GM19397 (cell line): ENCODE measurements at regions not wholly inside any gene's neighbourhood (a gene's known extent, or its start where the extent isn't known, plus 50 kb on each side); places are given as distances from the start of the nearest gene placed in this dataset.

Experiments
- ATAC-seq: cut with Tn5 transposase; IDR thresholded peaks from one replicate; pipeline ENCODE4 v1.9.1; 2021; ENCODE audit warnings: mild to moderate bottlenecking, moderate library complexity; ENCODE audit not compliant: unreplicated experiment

GRCh38 chr17:72534265-72534664 lies 413.4 kb downstream of the SOX9 start:
- ATAC-seq, result no peak

- no peak for ATAC-seq
These were observed 414.0 kb downstream of the SOX9 start for GRCh38 chr17:72534776-72535175.

GRCh38 chr17:72535346-72535745 lies 414.5 kb downstream of the SOX9 start:
- ATAC-seq, result no peak

- no peak for ATAC-seq
These were observed 415.0 kb downstream of the SOX9 start for GRCh38 chr17:72535779-72536178.

GRCh38 chr17:72536788-72537187 lies 416.0 kb downstream of the SOX9 start:
- no peak for ATAC-seq

GRCh38 chr17:72538443-72538842 lies 417.6 kb downstream of the SOX9 start:
- ATAC-seq, result no peak

- no peak for ATAC-seq
These were observed 418.1 kb downstream of the SOX9 start for GRCh38 chr17:72538901-72539352.

GRCh38 chr17:72539981-72540897 lies 419.4 kb downstream of the SOX9 start:
- ATAC-seq, result peak; percentile 91

GRCh38 chr17:72542317-72542716 lies 421.5 kb downstream of the SOX9 start:
- no peak for ATAC-seq

GRCh38 chr17:72545766-72546165 lies 424.9 kb downstream of the SOX9 start:
- no peak for ATAC-seq

GRCh38 chr17:72553051-72553755 lies 432.4 kb downstream of the SOX9 start:
- ATAC-seq, result no peak

- ATAC-seq, result no peak
These were observed 433.7 kb downstream of the SOX9 start for GRCh38 chr17:72554508-72554907.

GRCh38 chr17:72555052-72555451 lies 434.2 kb downstream of the SOX9 start:
- no peak for ATAC-seq

GRCh38 chr17:72556944-72557826 lies 436.4 kb downstream of the SOX9 start:
- ATAC-seq, result peak; percentile 40

GRCh38 chr17:72558971-72559476 lies 438.2 kb downstream of the SOX9 start:
- no peak for ATAC-seq

GRCh38 chr17:72560303-72561247 lies 439.8 kb downstream of the SOX9 start:
- no peak for ATAC-seq

- ATAC-seq, result no peak
These were observed 440.4 kb downstream of the SOX9 start for GRCh38 chr17:72561266-72561665.

- no peak for ATAC-seq
These were observed 440.9 kb downstream of the SOX9 start for GRCh38 chr17:72561680-72562079.

GRCh38 chr17:72562615-72563188 lies 441.9 kb downstream of the SOX9 start:
- ATAC-seq, result no peak
